Fibroblast of skin of abdomen (primary cell): ENCODE measurements at regions not wholly inside any gene's neighbourhood (a gene's known extent, or its start where the extent isn't known, plus 50 kb on each side); places are given as distances from the start of the nearest gene placed in this dataset.
A peak's percentile ranks its signal among the peaks of the same experiment; 100 is the strongest.

Experiments used
- DNase-seq: peaks from one replicate; pipeline ENCODE4 v3.0.0-alpha.2; 2013

- no peak for DNase-seq
Measured at GRCh38 chr20:7656687-7657467, 283.4 kb downstream of the HAO1 start.

GRCh38 chr20:7657569-7657968 is 282.7 kb downstream of the HAO1 start:
- peak; percentile 41 for DNase-seq

- DNase-seq: no peak
Measured at GRCh38 chr20:7660165-7660564, 280.1 kb downstream of the HAO1 start.

GRCh38 chr20:7665376-7665775 is 274.9 kb downstream of the HAO1 start:
- peak; percentile 93 for DNase-seq

GRCh38 chr20:7667194-7667593 is 273.1 kb downstream of the HAO1 start:
- no peak for DNase-seq

- no peak for DNase-seq
Measured at GRCh38 chr20:7672571-7672970, 267.7 kb downstream of the HAO1 start.

GRCh38 chr20:7673841-7674240 is 266.4 kb downstream of the HAO1 start:
- DNase-seq: peak; percentile 93

GRCh38 chr20:7682916-7683315 is 257.3 kb downstream of the HAO1 start:
- DNase-seq: no peak

GRCh38 chr20:7687065-7687464 is 253.2 kb downstream of the HAO1 start:
- no peak for DNase-seq

- DNase-seq: no peak
Measured at GRCh38 chr20:7689151-7689550, 251.1 kb downstream of the HAO1 start.

GRCh38 chr20:7691647-7692269 is 248.5 kb downstream of the HAO1 start:
- DNase-seq: no peak

GRCh38 chr20:7692478-7692877 is 247.8 kb downstream of the HAO1 start:
- DNase-seq: no peak

- peak; percentile 77 for DNase-seq
Measured at GRCh38 chr20:7693761-7694160, 246.5 kb downstream of the HAO1 start.

- DNase-seq: peak; percentile 76
Measured at GRCh38 chr20:7695051-7695495, 245.2 kb downstream of the HAO1 start.

- peak; percentile 89 for DNase-seq
Measured at GRCh38 chr20:7695635-7696034, 244.6 kb downstream of the HAO1 start.

- DNase-seq: no peak
Measured at GRCh38 chr20:7696311-7696710, 243.9 kb downstream of the HAO1 start.

GRCh38 chr20:7702141-7702540 is 238.1 kb downstream of the HAO1 start:
- no peak for DNase-seq

- no peak for DNase-seq
Measured at GRCh38 chr20:7703551-7703961, 236.7 kb downstream of the HAO1 start.

GRCh38 chr20:7703996-7704395 is 236.3 kb downstream of the HAO1 start:
- DNase-seq: no peak

GRCh38 chr20:7708112-7708511 is 232.1 kb downstream of the HAO1 start:
- no peak for DNase-seq

GRCh38 chr20:7708782-7709181 is 231.5 kb downstream of the HAO1 start:
- no peak for DNase-seq

- no peak for DNase-seq
Measured at GRCh38 chr20:7710440-7710839, 229.8 kb downstream of the HAO1 start.

- DNase-seq: no peak
Measured at GRCh38 chr20:7712661-7713060, 227.6 kb downstream of the HAO1 start.

- no peak for DNase-seq
Measured at GRCh38 chr20:7714549-7714948, 225.7 kb downstream of the HAO1 start.
